NCI-H82 treated with DMSO at 0.1 percent for 48 hours (cell line): ENCODE measurements at regions not wholly inside any gene's neighbourhood (a gene's known extent, or its start where the extent isn't known, plus 50 kb on each side); places are given as distances from the start of the nearest gene placed in this dataset.
"Not testable (repeated sequence)": the region's sequence is repeated elsewhere in the genome, so short reads cannot be mapped to it uniquely, and the experiment has no call there.

Experiments used
- DNase-seq: peaks from one replicate; lab custom pipeline; 2025; ENCODE audit not compliant: unreplicated experiment; lab: John Stamatoyannopoulos, UW

GRCh38 chr9:95587021-95587964 lies 70.5 kb upstream of the PTCH1 start:
- no peak for DNase-seq

- no peak for DNase-seq
These were observed 69.6 kb upstream of the PTCH1 start for GRCh38 chr9:95586326-95586725.

- DNase-seq: no peak
These were observed 69.1 kb upstream of the PTCH1 start for GRCh38 chr9:95585824-95586223.

DNA sequence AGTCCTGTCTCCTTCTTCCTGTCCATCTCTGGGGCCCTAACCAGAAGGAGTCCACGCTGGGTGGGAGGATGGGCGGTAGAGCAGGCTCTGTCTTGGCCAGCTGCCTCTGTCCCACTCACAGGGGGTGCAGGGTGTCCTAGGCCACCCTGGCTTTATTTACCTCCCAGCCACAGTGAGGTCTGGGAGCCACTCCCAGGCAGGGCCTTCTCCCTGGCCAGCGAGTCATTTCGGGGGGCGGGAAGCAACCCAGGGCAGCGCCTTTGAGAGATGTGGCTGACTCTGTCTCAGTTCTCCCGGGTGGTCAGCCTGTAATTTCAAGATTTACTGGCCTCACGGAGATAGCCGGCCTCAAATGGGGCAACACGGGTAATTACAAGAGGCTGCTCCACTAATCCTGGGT lies 67.4 kb upstream of the PTCH1 start:
- no peak for DNase-seq

DNA sequence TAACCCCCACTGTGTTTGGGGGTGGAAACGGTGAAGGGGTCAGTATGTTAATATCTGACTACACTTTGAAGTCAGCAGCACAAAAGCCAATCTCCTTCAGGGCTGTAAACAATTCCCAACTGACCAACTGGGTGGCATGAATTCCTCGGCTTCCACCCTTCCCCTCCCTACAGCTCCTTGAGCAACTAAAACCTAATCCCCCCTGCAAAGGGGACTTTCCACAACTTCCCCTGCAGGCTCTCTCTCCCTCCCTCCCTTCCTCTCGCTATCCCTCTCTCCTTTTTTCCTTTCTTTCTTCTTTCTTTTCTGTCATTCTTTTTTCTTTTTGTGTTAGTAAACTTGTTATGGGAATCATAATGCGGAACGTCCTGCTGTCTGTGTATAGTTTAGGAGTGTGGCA lies 65.1 kb upstream of the PTCH1 start:
- DNase-seq: no peak

DNA sequence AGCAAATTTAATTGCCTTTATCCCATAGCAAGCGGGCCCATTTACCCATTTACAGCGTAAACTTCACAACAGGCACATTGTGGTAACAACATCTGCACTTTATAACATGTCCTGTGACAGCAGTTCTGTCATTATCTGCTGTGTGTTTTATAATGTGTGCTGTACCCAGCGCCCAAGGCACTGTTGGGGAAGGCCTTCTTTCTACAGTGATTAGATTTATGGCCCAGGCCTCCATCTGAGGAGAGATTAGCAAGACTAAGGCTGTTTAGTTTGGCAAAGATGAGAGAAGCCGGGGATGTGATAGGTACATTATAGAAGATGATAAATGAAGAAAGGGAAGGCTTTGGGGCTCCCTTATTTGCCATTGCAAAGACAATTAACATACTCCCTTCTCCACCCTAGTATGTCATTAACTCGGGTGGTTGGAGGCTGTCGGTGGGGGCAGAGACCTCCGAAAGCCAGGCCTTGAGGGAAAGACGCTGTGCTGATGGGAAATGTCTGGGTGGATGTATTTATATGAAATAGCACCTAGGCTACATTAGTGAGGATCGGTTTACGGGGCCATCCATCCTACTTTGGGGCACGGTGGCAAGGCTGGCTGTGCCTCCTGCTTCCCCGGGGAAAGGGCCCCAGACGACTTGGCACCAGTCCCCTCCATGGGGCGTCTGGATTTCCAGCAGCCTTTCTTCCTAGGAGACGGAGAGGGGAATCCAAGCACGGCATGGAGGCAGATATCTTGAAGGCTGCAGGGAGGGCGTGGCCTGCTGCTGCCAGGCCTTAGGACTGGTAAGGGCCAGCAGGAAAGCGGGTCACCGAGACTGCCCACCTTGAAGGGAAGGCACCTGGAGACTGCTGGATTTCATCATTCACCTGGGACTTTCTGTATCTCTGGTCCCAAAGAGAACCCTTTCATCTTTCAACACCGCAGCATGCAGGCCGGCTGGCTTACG lies 64.3 kb upstream of the PTCH1 start:
- no peak for DNase-seq

- DNase-seq: no peak
These were observed 58.2 kb upstream of the PTCH1 start for GRCh38 chr9:95574866-95575553.

- DNase-seq: no peak
These were observed 57.4 kb upstream of the PTCH1 start for GRCh38 chr9:95574176-95574575.

GRCh38 chr9:95573463-95573862 lies 56.7 kb upstream of the PTCH1 start:
- no peak for DNase-seq

DNA sequence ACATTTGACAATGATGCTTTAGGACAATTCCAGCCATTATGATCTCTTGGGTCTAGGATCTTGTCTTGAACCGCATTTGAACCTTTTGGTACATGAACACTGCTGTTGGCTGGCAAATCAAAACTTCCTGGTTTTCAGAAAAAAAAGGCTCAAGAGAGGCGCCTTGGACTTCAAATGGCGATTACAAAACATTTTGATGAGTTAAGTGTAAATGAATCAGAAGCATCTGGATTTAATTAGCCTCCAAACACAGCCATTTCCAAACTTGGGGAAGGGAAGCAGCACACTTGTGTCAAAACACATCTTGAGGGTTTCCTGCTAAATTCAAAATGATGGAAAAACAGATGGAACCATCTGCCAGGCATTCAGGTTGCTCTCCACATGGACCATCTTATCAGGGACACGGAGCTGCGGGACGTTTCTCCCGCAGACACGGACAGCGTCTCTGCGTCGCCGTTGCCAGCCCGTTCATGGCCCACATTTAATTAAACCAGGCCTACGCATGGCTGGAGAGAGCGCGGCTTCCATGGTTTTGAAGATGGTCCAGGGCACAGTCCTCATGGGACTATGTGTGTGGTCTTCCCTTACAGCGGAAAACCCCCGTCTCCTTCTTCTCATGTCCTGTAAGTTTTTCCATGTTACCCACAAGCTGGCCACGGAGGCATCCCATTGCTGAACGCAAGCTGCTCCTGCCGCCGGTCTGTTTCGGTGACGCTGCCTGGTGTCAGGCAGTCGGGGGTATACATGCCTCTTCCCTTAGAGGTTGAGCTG lies 55.8 kb upstream of the PTCH1 start:
- no peak for DNase-seq

GRCh38 chr9:95570646-95571045 lies 53.9 kb upstream of the PTCH1 start:
- no peak for DNase-seq

GRCh38 chr9:95570150-95570549 lies 53.4 kb upstream of the PTCH1 start:
- no peak for DNase-seq

- DNase-seq: not testable (repeated sequence)
These were observed 52.0 kb upstream of the PTCH1 start for GRCh38 chr9:95568735-95569134.
